Uterus (tissue), 2 donors: ENCODE measurements at regions not wholly inside any gene's neighbourhood (a gene's known extent, or its start where the extent isn't known, plus 50 kb on each side); places are given as distances from the start of the nearest gene placed in this dataset.

Experiments used
- CTCF ChIP-seq, 4 experiments: fragments of 200-600 bp in 2 of 4; fragments of 450-650 bp in 2 of 4; sonication (generic) in 2 of 4; IDR thresholded peaks; one replicate each; pipeline ENCODE4 v1.5.1; 2016 to 2019; ENCODE audit warnings: antibody characterized with exemption in 4 of 4, mild to moderate bottlenecking in 2 of 4, moderate library complexity in 1 of 4
- POLR2A ChIP-seq, 2 donors: fragments of 450-650 bp; IDR thresholded peaks; one replicate each; pipeline ENCODE4 v1.6.1; 2016; ENCODE audit warnings: antibody characterized with exemption in 2 of 2, mild to moderate bottlenecking in 1 of 2, moderate library complexity in 1 of 2

- TF ChIP-seq CTCF (IDR thresholded peaks at IDR 0.05) (no peak), POLR2A (IDR thresholded peaks at IDR 0.05) (no peak)
These were observed 53.5 kb upstream of the TCF4 start for GRCh38 chr18:55641486-55641885.
